ENCODE measurements at regions not wholly inside any gene's neighbourhood (a gene's known extent, or its start where the extent isn't known, plus 50 kb on each side); places are given as distances from the start of the nearest gene placed in this dataset.

GRCh38 chr22:22085702-22086500 lies 103.3 kb upstream of the TOP3B start:
- no peak for DNase-seq (ENCODE audit: insufficient read length, low spot score)
- TF ChIP-seq CTCF (IDR thresholded peaks at IDR 0.05; ENCODE audit: insufficient read depth, missing control alignments): no peak
- FAIRE-seq: no peak

- FAIRE-seq (no peak), DNase-seq (ENCODE audit: insufficient read length, low spot score) (no peak)
- no peak for TF ChIP-seq CTCF (IDR thresholded peaks at IDR 0.05; ENCODE audit: insufficient read depth, missing control alignments)
Measured at GRCh38 chr22:22084089-22084711, 101.6 kb upstream of the TOP3B start.

GRCh38 chr22:22082960-22083359 lies 100.4 kb upstream of the TOP3B start:
- no peak for FAIRE-seq
- no peak for DNase-seq (ENCODE audit: insufficient read length, low spot score)
- TF ChIP-seq CTCF (IDR thresholded peaks at IDR 0.05; ENCODE audit: insufficient read depth, missing control alignments): no peak

GRCh38 chr22:22082229-22082835 lies 99.7 kb upstream of the TOP3B start:
- no peak for DNase-seq (ENCODE audit: insufficient read length, low spot score)
- TF ChIP-seq CTCF (IDR thresholded peaks at IDR 0.05; ENCODE audit: insufficient read depth, missing control alignments): no peak
- no peak for FAIRE-seq

GRCh38 chr22:22080270-22080669 lies 97.7 kb upstream of the TOP3B start:
- no peak for FAIRE-seq
- DNase-seq (ENCODE audit: insufficient read length, low spot score): no peak
- TF ChIP-seq CTCF (IDR thresholded peaks at IDR 0.05; ENCODE audit: insufficient read depth, missing control alignments): no peak

GRCh38 chr22:22079404-22080148 lies 97.0 kb upstream of the TOP3B start:
- FAIRE-seq (no peak), DNase-seq (ENCODE audit: insufficient read length, low spot score) (no peak)
- no peak for TF ChIP-seq CTCF (IDR thresholded peaks at IDR 0.05; ENCODE audit: insufficient read depth, missing control alignments)

Measured in D721Med (cell line).